GM12892 (cell line): ENCODE measurements at regions not wholly inside any gene's neighbourhood (a gene's known extent, or its start where the extent isn't known, plus 50 kb on each side); places are given as distances from the start of the nearest gene placed in this dataset.

Experiments
- POLR2A ChIP-seq: IDR thresholded peaks from 2 replicates; pipeline ENCODE4 v1.6.1; 2011; ENCODE audit warnings: low read depth, low read length, control low read depth
- TAF1 ChIP-seq: IDR thresholded peaks from 2 replicates; pipeline ENCODE4 v1.6.1; 2011; ENCODE audit warnings: low read depth, mild to moderate bottlenecking, control low read depth, low read length, borderline replicate concordance

DNA sequence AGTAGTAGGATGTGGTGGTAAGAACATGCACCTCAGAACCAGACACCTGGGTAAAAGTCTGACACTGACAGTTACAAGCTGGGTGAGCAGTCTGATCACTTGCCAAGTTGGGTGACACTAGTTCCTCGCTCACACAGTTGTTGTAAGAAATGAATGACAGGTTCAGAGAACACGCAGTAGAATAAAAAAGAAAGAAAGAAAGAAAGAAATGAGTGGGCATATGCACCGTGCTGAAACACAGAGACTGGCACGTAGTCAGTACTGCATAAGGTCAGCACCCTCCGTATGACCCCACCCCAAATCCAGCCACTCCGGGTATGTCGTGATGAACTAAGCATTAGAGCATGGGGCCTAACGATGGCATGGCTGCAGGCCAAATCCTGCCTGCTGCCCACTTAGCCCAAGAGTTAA is 90.6 kb downstream of the GLUL start:
- TF ChIP-seq POLR2A (no peak), TAF1 (no peak)
